K562 (cell line): ENCODE measurements at regions not wholly inside any gene's neighbourhood (a gene's known extent, or its start where the extent isn't known, plus 50 kb on each side); places are given as distances from the start of the nearest gene placed in this dataset.

Experiments
- CTCF ChIP-seq, 3 experiments: IDR thresholded peaks in 2 of 3; conservative IDR thresholded peaks in 1 of 3; 2 replicates each; pipeline ENCODE4 v1.5.1; 2011 to 2012; ENCODE audit warnings: low read length in 3 of 3, mild to moderate bottlenecking in 3 of 3, control low read depth in 2 of 3, improper control_type of control experiment in 1 of 3, inconsistent platforms in 1 of 3, low read depth in 1 of 3, mixed read lengths in 1 of 3, moderate library complexity in 1 of 3; ENCODE audit not compliant: insufficient read depth in 2 of 3
- EZH2 ChIP-seq: IDR thresholded peaks from 2 replicates; pipeline ENCODE4 v1.6.1; 2012; ENCODE audit warnings: low read depth, mild to moderate bottlenecking, inconsistent platforms, low read length, borderline replicate concordance
- HDAC6 ChIP-seq: IDR thresholded peaks from 2 replicates; pipeline ENCODE4 v1.6.1; 2012; ENCODE audit warnings: low read depth, mild to moderate bottlenecking, control low read depth, inconsistent platforms, low read length, moderate library complexity
- MTA2 ChIP-seq: fragments of 450-650 bp; IDR thresholded peaks from 2 replicates; pipeline ENCODE4 v1.6.1; 2016; ENCODE audit warnings: low read depth
- NCOA6 ChIP-seq: fragments of 450-650 bp; IDR thresholded peaks from 2 replicates; pipeline ENCODE4 v1.6.1; 2017; ENCODE audit warnings: mild to moderate bottlenecking
- NFE2L1 ChIP-seq: fragments of 450-650 bp; IDR thresholded peaks from 2 replicates; pipeline ENCODE4 v1.6.1; 2016; ENCODE audit warnings: missing genetic modification characterization, low read depth, mild to moderate bottlenecking, missing compliant biosample characterization, moderate library complexity, borderline replicate concordance
- NKRF ChIP-seq: fragments of 450-650 bp; IDR thresholded peaks from 2 replicates; pipeline ENCODE4 v1.6.1; 2016; ENCODE audit warnings: borderline replicate concordance
- POLR2A ChIP-seq: fragments of 450-650 bp; conservative IDR thresholded peaks from 2 replicates; pipeline ENCODE4 v1.6.1; 2016

- no peak for TF ChIP-seq CTCF (IDR thresholded peaks at IDR 0.05 in 2 of 3, conservative IDR thresholded peaks at IDR 0.05 in 1 of 3; ENCODE audit: insufficient read depth in 2 of 3, low read depth in 1 of 3, low read length in 3 of 3)
- no peak for TF ChIP-seq POLR2A
- no peak for TF ChIP-seq NKRF
- no peak for TF ChIP-seq HDAC6
- TF ChIP-seq NFE2L1 = no peak
- TF ChIP-seq MTA2 = no peak
- TF ChIP-seq EZH2 = no peak
- TF ChIP-seq NCOA6 = no peak
Measured at GRCh38 chr13:47179321-47179720, 282.5 kb upstream of the HTR2A start.
